ENCODE measurements at regions not wholly inside any gene's neighbourhood (a gene's known extent, or its start where the extent isn't known, plus 50 kb on each side); places are given as distances from the start of the nearest gene placed in this dataset.

DNA sequence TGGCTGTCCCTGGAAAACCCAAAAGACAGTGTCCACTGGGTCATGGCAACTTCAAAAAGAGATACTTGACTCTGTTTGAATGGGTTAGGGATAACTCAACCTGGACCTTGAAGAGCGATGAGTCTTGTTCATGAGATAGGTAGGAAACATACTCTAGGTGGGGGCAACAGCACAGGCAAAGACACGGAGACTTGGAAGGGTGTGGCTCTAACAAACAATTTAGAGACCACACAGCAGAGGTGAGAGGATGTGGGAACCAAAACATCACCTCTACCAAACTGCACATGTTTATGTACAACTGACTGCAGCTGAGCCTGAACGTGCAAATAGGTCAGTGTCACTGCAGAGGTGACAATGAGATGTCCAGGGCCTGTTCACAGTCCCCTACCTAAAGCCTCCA lies 247.7 kb upstream of the ADRA1B start:
- DNase-seq (ENCODE audit: low read depth), result no peak
- TF ChIP-seq, protein P1, sequence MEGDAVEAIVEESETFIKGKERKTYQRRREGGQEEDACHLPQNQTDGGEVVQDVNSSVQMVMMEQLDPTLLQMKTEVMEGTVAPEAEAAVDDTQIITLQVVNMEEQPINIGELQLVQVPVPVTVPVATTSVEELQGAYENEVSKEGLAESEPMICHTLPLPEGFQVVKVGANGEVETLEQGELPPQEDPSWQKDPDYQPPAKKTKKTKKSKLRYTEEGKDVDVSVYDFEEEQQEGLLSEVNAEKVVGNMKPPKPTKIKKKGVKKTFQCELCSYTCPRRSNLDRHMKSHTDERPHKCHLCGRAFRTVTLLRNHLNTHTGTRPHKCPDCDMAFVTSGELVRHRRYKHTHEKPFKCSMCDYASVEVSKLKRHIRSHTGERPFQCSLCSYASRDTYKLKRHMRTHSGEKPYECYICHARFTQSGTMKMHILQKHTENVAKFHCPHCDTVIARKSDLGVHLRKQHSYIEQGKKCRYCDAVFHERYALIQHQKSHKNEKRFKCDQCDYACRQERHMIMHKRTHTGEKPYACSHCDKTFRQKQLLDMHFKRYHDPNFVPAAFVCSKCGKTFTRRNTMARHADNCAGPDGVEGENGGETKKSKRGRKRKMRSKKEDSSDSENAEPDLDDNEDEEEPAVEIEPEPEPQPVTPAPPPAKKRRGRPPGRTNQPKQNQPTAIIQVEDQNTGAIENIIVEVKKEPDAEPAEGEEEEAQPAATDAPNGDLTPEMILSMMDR (IDR thresholded peaks at IDR 0.05; ENCODE audit: low read length, missing control alignments), result no peak

DNA sequence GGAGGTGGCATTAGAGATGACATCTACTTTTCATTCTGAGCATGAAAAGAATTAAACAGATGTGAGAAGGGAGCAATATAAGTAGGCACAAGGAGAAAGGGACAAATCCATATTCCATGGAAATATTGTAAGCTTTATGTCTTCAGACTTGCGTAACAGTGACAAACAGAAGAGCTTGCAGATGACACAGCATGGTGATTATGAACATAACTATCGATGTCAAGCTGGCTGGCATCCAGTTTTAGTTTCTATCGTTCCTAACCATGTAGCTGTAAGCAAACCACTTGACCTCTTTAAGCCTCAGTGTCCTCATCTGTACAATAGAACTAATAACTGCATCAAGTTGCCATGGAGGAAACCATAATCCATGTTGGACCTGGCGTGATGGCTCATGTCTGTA lies 246.7 kb upstream of the ADRA1B start:
- no peak overlapping the region for H3K4me3 ChIP-seq (replicated peaks; ENCODE audit: low read depth, low read length)
- no peak for DNase-seq (ENCODE audit: low read depth)
- TF ChIP-seq, protein P1 (IDR thresholded peaks at IDR 0.05; ENCODE audit: low read length, missing control alignments), result no peak

More for the DNA sequence above, 247.7 kb upstream of the ADRA1B start:
- no peak overlapping the region for H3K4me3 ChIP-seq (replicated peaks; ENCODE audit: low read depth, low read length)

DNA sequence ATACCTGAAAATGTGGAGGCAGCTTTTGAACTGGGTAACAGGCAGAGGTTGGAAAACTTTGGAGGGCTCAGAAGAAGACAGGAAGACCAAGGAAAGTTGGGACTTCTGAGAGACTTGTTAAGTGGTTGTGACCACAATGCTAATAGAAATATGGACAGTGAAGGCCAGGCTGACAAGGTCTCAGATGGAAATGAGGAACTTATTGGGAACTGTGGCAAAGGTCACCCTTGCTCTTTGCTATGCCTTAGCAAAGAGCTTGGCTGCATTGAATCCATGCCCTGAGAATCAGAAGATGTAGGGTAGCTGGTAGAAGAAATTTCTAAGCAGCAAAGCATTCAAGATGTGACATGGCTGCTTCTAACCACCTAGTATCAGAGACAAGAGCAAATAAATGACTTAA lies 244.4 kb upstream of the ADRA1B start:
- H3K4me3 ChIP-seq (replicated peaks; ENCODE audit: low read depth, low read length), result no peak overlapping the region
- no peak for DNase-seq (ENCODE audit: low read depth)
- TF ChIP-seq, protein P1 (IDR thresholded peaks at IDR 0.05; ENCODE audit: low read length, missing control alignments), result no peak

DNA sequence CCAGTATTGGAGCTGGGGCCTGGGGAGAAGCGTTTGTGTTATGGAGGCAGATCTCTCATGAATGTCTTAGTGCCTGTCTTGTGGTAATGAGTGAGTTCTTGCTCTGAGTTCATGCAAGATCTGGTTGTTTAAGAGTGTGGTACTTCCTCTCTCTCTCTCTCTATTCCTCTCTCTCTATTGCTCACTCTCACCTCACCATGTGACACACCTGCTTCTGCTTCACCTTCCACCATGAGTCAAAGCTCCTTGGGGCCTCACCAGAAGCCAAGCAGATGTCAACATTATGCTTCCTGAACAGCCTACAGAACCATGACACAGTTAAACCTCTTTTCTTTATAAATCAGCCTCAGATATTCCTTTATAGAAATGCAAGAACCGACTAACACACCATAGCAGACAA lies 242.7 kb upstream of the ADRA1B start:
- DNase-seq (ENCODE audit: low read depth), result no peak
- no peak overlapping the region for H3K4me3 ChIP-seq (replicated peaks; ENCODE audit: low read depth, low read length)
- TF ChIP-seq, protein P1 (IDR thresholded peaks at IDR 0.05; ENCODE audit: low read length, missing control alignments), result no peak

DNA sequence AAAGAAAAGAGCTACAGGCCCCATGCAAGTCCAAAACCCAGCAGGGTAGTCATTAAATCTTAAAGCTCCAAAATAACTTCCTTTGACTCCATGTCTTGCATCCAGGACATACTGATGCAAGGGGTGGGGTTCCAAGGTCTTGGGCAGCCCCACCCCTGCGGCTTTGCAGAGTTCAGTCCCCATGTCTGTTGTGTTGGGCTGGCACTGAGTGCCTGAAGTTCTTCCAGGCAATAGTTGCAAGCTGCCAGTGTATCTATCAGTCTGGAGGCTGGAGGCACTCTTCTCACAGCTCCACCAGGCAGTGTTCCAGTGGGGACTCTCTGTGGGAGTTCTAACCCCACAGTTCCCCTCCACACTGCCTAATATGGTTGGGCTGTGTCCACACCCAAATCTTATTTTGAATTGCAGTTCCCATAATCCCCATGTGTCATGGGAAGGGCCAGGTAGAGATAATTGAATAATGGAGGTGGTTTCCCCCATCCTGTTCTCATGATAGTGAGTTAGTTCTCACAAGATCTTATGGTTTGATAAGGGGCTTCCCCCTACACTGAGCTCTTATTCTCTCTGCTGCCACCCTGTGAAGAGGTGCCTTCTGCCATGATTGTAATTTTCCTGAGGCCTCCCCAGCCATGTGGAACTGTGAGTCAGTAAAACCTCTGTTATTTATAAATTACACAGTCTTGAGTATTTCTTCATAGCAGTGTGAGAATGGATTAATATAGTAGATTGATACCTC lies 237.5 kb upstream of the ADRA1B start:
- DNase-seq (ENCODE audit: low read depth), result no peak
- TF ChIP-seq, protein P1 (IDR thresholded peaks at IDR 0.05; ENCODE audit: low read length, missing control alignments), result no peak
- H3K4me3 ChIP-seq (replicated peaks; ENCODE audit: low read depth, low read length), result no peak overlapping the region

DNA sequence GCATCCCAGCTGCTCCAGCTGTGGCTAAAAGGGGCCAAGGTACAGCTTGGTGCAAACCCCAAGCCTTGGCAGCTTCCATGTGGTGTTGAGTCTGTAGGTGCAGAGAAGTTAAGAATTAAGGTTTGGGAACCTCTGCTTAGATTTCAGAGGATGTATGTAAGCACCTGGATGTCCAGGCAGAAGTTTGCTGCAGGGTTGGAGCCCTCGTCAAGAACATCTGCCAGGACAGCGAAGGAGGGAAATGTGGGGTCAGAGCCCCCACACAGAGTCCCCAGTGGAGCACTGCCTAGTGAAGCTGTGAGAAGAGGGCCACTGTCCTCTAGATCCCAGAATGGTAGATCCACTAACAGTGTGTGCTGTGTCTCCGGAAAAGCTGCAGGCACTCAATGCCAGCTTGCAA lies 236.2 kb upstream of the ADRA1B start:
- no peak for DNase-seq (ENCODE audit: low read depth)
- no peak overlapping the region for H3K4me3 ChIP-seq (replicated peaks; ENCODE audit: low read depth, low read length)
- TF ChIP-seq, protein P1 (IDR thresholded peaks at IDR 0.05; ENCODE audit: low read length, missing control alignments), result no peak

DNA sequence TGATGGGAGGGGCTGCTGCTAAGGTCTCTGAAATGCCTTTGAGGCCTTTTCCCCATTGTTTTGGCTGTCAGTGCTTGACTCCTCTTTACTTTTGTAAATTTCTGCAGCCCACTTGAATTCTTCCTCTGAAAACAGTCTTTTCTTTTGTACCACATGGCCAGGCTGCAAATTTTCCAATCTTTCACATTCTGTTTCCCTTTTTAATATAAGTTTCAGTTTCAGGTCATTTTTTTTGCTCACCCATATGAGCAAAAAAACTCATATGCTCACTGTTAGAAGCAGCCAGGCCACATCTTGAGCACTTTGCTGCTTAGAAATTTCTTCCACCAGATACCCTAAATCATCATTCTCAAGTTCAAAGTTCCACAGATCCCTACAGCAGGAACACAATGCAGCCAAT lies 234.6 kb upstream of the ADRA1B start:
- TF ChIP-seq, protein P1 (IDR thresholded peaks at IDR 0.05; ENCODE audit: low read length, missing control alignments), result no peak
- DNase-seq (ENCODE audit: low read depth), result no peak
- H3K4me3 ChIP-seq (replicated peaks; ENCODE audit: low read depth, low read length), result no peak overlapping the region
